Stomach (tissue), 4 donors: ENCODE measurements at regions not wholly inside any gene's neighbourhood (a gene's known extent, or its start where the extent isn't known, plus 50 kb on each side); places are given as distances from the start of the nearest gene placed in this dataset.

Experiments
- POLR2AphosphoS5 ChIP-seq, 3 donors: sonication (generic); formaldehyde crosslinking; IDR thresholded peaks; one replicate each; pipeline ENCODE4 v1.6.1; 2016; ENCODE audit warnings: antibody characterized with exemption in 3 of 3
- TF ChIP-seq, protein P1 (sequence below), 7 experiments: fragments of 450-650 bp in 4 of 7; fragments of 200-600 bp in 3 of 7; sonication (generic) in 3 of 7; IDR thresholded peaks; one replicate each; pipeline ENCODE4 v1.5.1; 2016 to 2019; ENCODE audit warnings: antibody characterized with exemption in 7 of 7, control low read depth in 2 of 7, mild to moderate bottlenecking in 1 of 7

DNA sequence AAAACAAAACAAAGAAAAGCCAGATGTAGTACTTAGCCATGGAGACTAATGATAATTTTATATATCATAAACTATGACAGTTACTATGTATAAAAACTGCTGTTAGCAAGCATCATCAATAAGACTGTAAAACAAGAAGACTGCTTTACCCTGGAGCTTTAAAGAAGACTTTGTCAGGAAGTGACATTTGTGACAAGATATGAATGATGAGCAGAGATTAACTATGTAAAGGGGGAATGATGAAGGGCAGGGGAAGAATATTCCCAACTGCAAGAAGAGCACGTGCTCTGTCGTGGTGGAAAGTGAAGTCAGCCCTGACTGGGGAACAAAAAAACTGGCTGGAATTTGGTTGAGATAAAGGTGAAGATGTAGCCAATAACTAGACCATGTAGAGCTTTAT, 617.1 kb upstream of the AMOT start:
- no peak for TF ChIP-seq POLR2AphosphoS5 (IDR thresholded peaks at IDR 0.05)
- TF ChIP-seq, protein P1, sequence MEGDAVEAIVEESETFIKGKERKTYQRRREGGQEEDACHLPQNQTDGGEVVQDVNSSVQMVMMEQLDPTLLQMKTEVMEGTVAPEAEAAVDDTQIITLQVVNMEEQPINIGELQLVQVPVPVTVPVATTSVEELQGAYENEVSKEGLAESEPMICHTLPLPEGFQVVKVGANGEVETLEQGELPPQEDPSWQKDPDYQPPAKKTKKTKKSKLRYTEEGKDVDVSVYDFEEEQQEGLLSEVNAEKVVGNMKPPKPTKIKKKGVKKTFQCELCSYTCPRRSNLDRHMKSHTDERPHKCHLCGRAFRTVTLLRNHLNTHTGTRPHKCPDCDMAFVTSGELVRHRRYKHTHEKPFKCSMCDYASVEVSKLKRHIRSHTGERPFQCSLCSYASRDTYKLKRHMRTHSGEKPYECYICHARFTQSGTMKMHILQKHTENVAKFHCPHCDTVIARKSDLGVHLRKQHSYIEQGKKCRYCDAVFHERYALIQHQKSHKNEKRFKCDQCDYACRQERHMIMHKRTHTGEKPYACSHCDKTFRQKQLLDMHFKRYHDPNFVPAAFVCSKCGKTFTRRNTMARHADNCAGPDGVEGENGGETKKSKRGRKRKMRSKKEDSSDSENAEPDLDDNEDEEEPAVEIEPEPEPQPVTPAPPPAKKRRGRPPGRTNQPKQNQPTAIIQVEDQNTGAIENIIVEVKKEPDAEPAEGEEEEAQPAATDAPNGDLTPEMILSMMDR (IDR thresholded peaks at IDR 0.05): no peak
